PC-3 (cell line): ENCODE measurements at regions not wholly inside any gene's neighbourhood (a gene's known extent, or its start where the extent isn't known, plus 50 kb on each side); places are given as distances from the start of the nearest gene placed in this dataset.

Source experiments
- CTCF ChIP-seq: fragments of 300-600 bp; sonication (generic); conservative IDR thresholded peaks from 2 replicates; pipeline ENCODE4 v1.5.1; 2017; ENCODE audit warnings: antibody characterized with exemption, low read depth, mild to moderate bottlenecking, low read length
- EZH2phosphoT487 ChIP-seq: fragments of 300-600 bp; sonication (generic); IDR thresholded peaks from 2 replicates; pipeline ENCODE4 v1.6.1; 2018; ENCODE audit warnings: mild to moderate bottlenecking, antibody characterized with exemption, low read length, borderline replicate concordance

GRCh38 chr3:72232777-72233176 lies 447.8 kb upstream of the PROK2 start:
- TF ChIP-seq EZH2phosphoT487 (no peak), CTCF (no peak)
